HEK293 (cell line): ENCODE measurements at regions not wholly inside any gene's neighbourhood (a gene's known extent, or its start where the extent isn't known, plus 50 kb on each side); places are given as distances from the start of the nearest gene placed in this dataset.

Experiments
- CTCF ChIA-PET: fragments of 350-600 bp; formaldehyde crosslinking; extraction: SDS; loops from one replicate; lab custom pipeline; 2021; ENCODE audit warnings: antibody characterized with exemption; lab: Yijun Ruan, JAX
- POLR2A ChIA-PET: fragments of 300-600 bp; formaldehyde crosslinking; extraction: SDS; loops from one replicate; lab custom pipeline; 2020; ENCODE audit warnings: antibody characterized with exemption, inconsistent platforms; lab: Yijun Ruan, JAX
- H3K27ac ChIP-seq: fragments of 200-500 bp; sonication (Bioruptor generic); 2 replicates; pipeline ENCODE4 v1.5.1; 2014; ENCODE audit warnings: low read depth, low read length, control low read depth, inconsistent platforms; ENCODE audit errors: extremely low read depth
- H3K36me3 ChIP-seq, 2 experiments: fragments of 200-500 bp in 1 of 2; sonication (Bioruptor generic) in 1 of 2; 1 replicate in 1 of 2; 2 replicates in 1 of 2; pipeline ENCODE4 v1.5.1; 2014 to 2017; ENCODE audit warnings: inconsistent platforms in 2 of 2, low read length in 2 of 2; ENCODE audit not compliant: control insufficient read depth in 2 of 2, insufficient read depth in 1 of 2
- H3K4me1 ChIP-seq: fragments of 200-500 bp; sonication (Bioruptor generic); 2 replicates; pipeline ENCODE4 v1.5.1; 2014; ENCODE audit warnings: mild to moderate bottlenecking, low read length, inconsistent platforms; ENCODE audit not compliant: control insufficient read depth, insufficient read depth
- H3K4me3 ChIP-seq: 2 replicates; pipeline ENCODE4 v1.5.1; 2011; ENCODE audit warnings: low read depth, mild to moderate bottlenecking, control low read depth, low read length, moderate library complexity
- H3K9me3 ChIP-seq: fragments of 200-500 bp; sonication (Bioruptor generic); 2 replicates; pipeline ENCODE4 v1.5.1; 2014; ENCODE audit warnings: low read depth, low read length, inconsistent platforms; ENCODE audit not compliant: control insufficient read depth, insufficient read depth
- GLI2 ChIP-seq: fragments of 450-650 bp; formaldehyde crosslinking; IDR thresholded peaks from 2 replicates; pipeline ENCODE4; 2017; ENCODE audit warnings: missing biosample characterization, missing genetic modification characterization, low read depth, borderline replicate concordance
- HOXD13 ChIP-seq: sonication (generic); formaldehyde crosslinking; IDR thresholded peaks from 2 replicates; pipeline ENCODE4 v1.8.0; 2022; ENCODE audit warnings: missing genetic modification reagents, borderline replicate concordance
- REPIN1 ChIP-seq: fragments of 450-650 bp; formaldehyde crosslinking; IDR thresholded peaks from 2 replicates; pipeline ENCODE4 v1.5.1; 2017; ENCODE audit warnings: missing biosample characterization, missing genetic modification characterization, low read depth
- SCRT2 ChIP-seq: fragments of 450-650 bp; formaldehyde crosslinking; IDR thresholded peaks from 2 replicates; pipeline ENCODE4 v1.5.1; 2016; ENCODE audit warnings: missing biosample characterization, missing genetic modification characterization
- ZBTB48 ChIP-seq: fragments of 450-650 bp; formaldehyde crosslinking; IDR thresholded peaks from 2 replicates; pipeline ENCODE4 v1.5.1; 2016; ENCODE audit warnings: missing biosample characterization, missing genetic modification characterization
- ZFP41 ChIP-seq: fragments of 450-650 bp; formaldehyde crosslinking; IDR thresholded peaks from 2 replicates; pipeline ENCODE4 v1.5.1; 2016; ENCODE audit warnings: missing biosample characterization, missing genetic modification characterization, borderline replicate concordance
- ZNF121 ChIP-seq: fragments of 450-650 bp; formaldehyde crosslinking; IDR thresholded peaks from 2 replicates; pipeline ENCODE4 v1.5.1; 2016; ENCODE audit warnings: missing biosample characterization, missing genetic modification characterization
- ZNF146 ChIP-seq: fragments of 450-650 bp; formaldehyde crosslinking; IDR thresholded peaks from 2 replicates; pipeline ENCODE4 v1.5.1; 2016; ENCODE audit warnings: missing biosample characterization, missing genetic modification characterization
- ZNF18 ChIP-seq: fragments of 450-650 bp; formaldehyde crosslinking; IDR thresholded peaks from 2 replicates; pipeline ENCODE4 v1.5.1; 2016; ENCODE audit warnings: missing biosample characterization, missing genetic modification characterization
- ZNF211 ChIP-seq: fragments of 450-650 bp; formaldehyde crosslinking; IDR thresholded peaks from 2 replicates; pipeline ENCODE4 v1.5.1; 2016; ENCODE audit warnings: low read depth, missing biosample characterization, missing genetic modification characterization
- ZNF223 ChIP-seq: fragments of 450-650 bp; formaldehyde crosslinking; IDR thresholded peaks from 2 replicates; pipeline ENCODE4 v1.5.1; 2016; ENCODE audit warnings: missing biosample characterization, missing genetic modification characterization
- ZNF324 ChIP-seq: fragments of 450-650 bp; formaldehyde crosslinking; IDR thresholded peaks from 2 replicates; pipeline ENCODE4 v1.5.1; 2016; ENCODE audit warnings: missing biosample characterization, missing genetic modification characterization
- ZNF404 ChIP-seq: fragments of 450-650 bp; formaldehyde crosslinking; IDR thresholded peaks from 2 replicates; pipeline ENCODE4 v1.5.1; 2017; ENCODE audit warnings: missing biosample characterization, missing genetic modification characterization
- ZNF449 ChIP-seq: fragments of 450-650 bp; formaldehyde crosslinking; IDR thresholded peaks from 2 replicates; pipeline ENCODE4 v1.5.1; 2017; ENCODE audit warnings: missing biosample characterization, mild to moderate bottlenecking, missing genetic modification characterization, moderate library complexity
- ZNF473 ChIP-seq: fragments of 450-650 bp; formaldehyde crosslinking; IDR thresholded peaks from 2 replicates; pipeline ENCODE4 v1.5.1; 2017; ENCODE audit warnings: missing biosample characterization, missing genetic modification characterization
- ZNF530 ChIP-seq: fragments of 450-650 bp; formaldehyde crosslinking; IDR thresholded peaks from 2 replicates; pipeline ENCODE4 v1.5.1; 2016; ENCODE audit warnings: low read depth, missing biosample characterization, missing genetic modification characterization
- ZNF558 ChIP-seq: fragments of 450-650 bp; formaldehyde crosslinking; IDR thresholded peaks from 2 replicates; pipeline ENCODE4 v1.5.1; 2016; ENCODE audit warnings: missing biosample characterization, missing genetic modification characterization
- ZNF624 ChIP-seq: fragments of 450-650 bp; formaldehyde crosslinking; IDR thresholded peaks from 2 replicates; pipeline ENCODE4 v1.5.1; 2017; ENCODE audit warnings: missing biosample characterization, missing genetic modification characterization
- ZNF692 ChIP-seq: fragments of 450-650 bp; formaldehyde crosslinking; IDR thresholded peaks from 2 replicates; pipeline ENCODE4 v1.5.1; 2016; ENCODE audit warnings: missing biosample characterization, missing genetic modification characterization
- ZSCAN18 ChIP-seq: fragments of 450-650 bp; formaldehyde crosslinking; IDR thresholded peaks from 2 replicates; pipeline ENCODE4 v1.5.1; 2016; ENCODE audit warnings: missing biosample characterization, missing genetic modification characterization
- TF ChIP-seq, protein P1 (sequence below): fragments of 450-650 bp; formaldehyde crosslinking; conservative IDR thresholded peaks from 2 replicates; pipeline ENCODE4 v1.5.1; 2016; ENCODE audit warnings: low read depth, missing biosample characterization, missing genetic modification characterization

- TF ChIP-seq HOXD13 (CRISPR knock-in tag), result no peak
- TF ChIP-seq ZNF146 (tag by site-specific recombination), result no peak
- no peak for TF ChIP-seq ZNF530 (tag by site-specific recombination)
- TF ChIP-seq REPIN1, result no peak
- TF ChIP-seq ZNF692 (tag by site-specific recombination), result no peak
- TF ChIP-seq, protein P1, sequence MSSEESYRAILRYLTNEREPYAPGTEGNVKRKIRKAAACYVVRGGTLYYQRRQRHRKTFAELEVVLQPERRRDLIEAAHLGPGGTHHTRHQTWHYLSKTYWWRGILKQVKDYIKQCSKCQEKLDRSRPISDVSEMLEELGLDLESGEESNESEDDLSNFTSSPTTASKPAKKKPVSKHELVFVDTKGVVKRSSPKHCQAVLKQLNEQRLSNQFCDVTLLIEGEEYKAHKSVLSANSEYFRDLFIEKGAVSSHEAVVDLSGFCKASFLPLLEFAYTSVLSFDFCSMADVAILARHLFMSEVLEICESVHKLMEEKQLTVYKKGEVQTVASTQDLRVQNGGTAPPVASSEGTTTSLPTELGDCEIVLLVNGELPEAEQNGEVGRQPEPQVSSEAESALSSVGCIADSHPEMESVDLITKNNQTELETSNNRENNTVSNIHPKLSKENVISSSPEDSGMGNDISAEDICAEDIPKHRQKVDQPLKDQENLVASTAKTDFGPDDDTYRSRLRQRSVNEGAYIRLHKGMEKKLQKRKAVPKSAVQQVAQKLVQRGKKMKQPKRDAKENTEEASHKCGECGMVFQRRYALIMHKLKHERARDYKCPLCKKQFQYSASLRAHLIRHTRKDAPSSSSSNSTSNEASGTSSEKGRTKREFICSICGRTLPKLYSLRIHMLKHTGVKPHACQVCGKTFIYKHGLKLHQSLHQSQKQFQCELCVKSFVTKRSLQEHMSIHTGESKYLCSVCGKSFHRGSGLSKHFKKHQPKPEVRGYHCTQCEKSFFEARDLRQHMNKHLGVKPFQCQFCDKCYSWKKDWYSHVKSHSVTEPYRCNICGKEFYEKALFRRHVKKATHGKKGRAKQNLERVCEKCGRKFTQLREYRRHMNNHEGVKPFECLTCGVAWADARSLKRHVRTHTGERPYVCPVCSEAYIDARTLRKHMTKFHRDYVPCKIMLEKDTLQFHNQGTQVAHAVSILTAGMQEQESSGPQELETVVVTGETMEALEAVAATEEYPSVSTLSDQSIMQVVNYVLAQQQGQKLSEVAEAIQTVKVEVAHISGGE (tag by site-specific recombination), result no peak
- TF ChIP-seq ZFP41 (tag by site-specific recombination), result no peak
- no peak for TF ChIP-seq ZBTB48 (tag by site-specific recombination)
- no peak for TF ChIP-seq ZNF324 (tag by site-specific recombination)
- no peak for TF ChIP-seq SCRT2 (tag by site-specific recombination)
- TF ChIP-seq ZNF121 (tag by site-specific recombination), result no peak
- TF ChIP-seq ZNF624 (tag by site-specific recombination), result no peak
- TF ChIP-seq ZNF473, result no peak
- TF ChIP-seq GLI2 (tag by site-specific recombination), result no peak
- TF ChIP-seq ZNF223 (tag by site-specific recombination), result no peak
- TF ChIP-seq ZNF211, result no peak
- TF ChIP-seq ZNF449 (tag by site-specific recombination), result no peak
- no peak for TF ChIP-seq ZNF404 (tag by site-specific recombination)
- CTCF ChIA-PET, result interaction anchor here (0.5 kb wide), 1 partner anchor 18 kb away, joined by 3 read pairs; no protein-coding TSS in a partner anchor
- Histone ChIP-seq H3K4me1 (no peaks in the 10 kb centered on the region), H3K36me3 (no peaks in the 10 kb centered on the region), H3K9me3 (no peaks in the 10 kb centered on the region), H3K4me3 (no peak overlapping the region), H3K27ac (no peak overlapping the region)
- POLR2A ChIA-PET, result no interaction called here
Observed at GRCh38 chr1:177567393-177567792, 396.6 kb downstream of the BRINP2 start.

DNA sequence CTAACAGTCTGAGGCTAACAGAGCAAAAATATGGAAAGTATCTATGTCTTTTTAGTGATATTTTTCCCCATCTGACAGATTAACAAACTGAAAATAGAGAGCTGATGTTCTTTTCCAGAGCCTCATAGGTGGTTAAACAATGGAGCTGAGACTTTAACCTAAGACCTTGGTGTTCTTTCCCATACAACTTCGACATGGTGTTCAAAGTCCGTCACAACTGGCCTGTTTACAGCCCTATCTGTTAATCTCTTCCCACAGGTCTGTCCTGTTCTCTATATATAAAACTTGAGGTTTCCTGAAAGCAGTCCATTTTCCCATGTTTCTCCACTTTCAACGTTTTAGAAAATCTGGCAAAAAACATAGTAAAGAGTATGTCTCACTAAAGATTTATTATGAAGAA lies 395.7 kb downstream of the BRINP2 start:
- ChIA-PET POLR2A (no interaction called here), CTCF (no interaction called here)
- no peak overlapping the region for H3K27ac ChIP-seq
- no peaks in the 10 kb centered on the region for H3K9me3 ChIP-seq
- H3K4me1 ChIP-seq, result no peaks in the 10 kb centered on the region
- TF ChIP-seq ZNF692 (tag by site-specific recombination) (no peak), ZNF558 (tag by site-specific recombination) (no peak), ZFP41 (tag by site-specific recombination) (no peak), ZSCAN18 (tag by site-specific recombination) (no peak), ZNF18 (tag by site-specific recombination) (no peak)
- no peaks in the 10 kb centered on the region for H3K36me3 ChIP-seq
- H3K4me3 ChIP-seq, result no peak overlapping the region
